Endothelial cell of umbilical vein (primary cell): ENCODE measurements at regions not wholly inside any gene's neighbourhood (a gene's known extent, or its start where the extent isn't known, plus 50 kb on each side); places are given as distances from the start of the nearest gene placed in this dataset.

Source experiments
- POLR2A ChIP-seq: IDR thresholded peaks from 2 replicates; pipeline ENCODE4 v1.6.1; 2012; ENCODE audit warnings: low read depth, mild to moderate bottlenecking, control low read depth, low read length
- TF ChIP-seq, protein P1 (sequence below), 2 donors: IDR thresholded peaks; 1 replicate in 1 of 2; 2 replicates in 1 of 2; pipeline ENCODE4 v1.5.1; 2011; ENCODE audit warnings: low read length in 2 of 2, mild to moderate bottlenecking in 2 of 2, moderate library complexity in 2 of 2, control low read depth in 1 of 2, inconsistent platforms in 1 of 2, low read depth in 1 of 2; ENCODE audit not compliant: insufficient read depth in 1 of 2; ENCODE audit errors: extremely low read depth in 1 of 2

DNA sequence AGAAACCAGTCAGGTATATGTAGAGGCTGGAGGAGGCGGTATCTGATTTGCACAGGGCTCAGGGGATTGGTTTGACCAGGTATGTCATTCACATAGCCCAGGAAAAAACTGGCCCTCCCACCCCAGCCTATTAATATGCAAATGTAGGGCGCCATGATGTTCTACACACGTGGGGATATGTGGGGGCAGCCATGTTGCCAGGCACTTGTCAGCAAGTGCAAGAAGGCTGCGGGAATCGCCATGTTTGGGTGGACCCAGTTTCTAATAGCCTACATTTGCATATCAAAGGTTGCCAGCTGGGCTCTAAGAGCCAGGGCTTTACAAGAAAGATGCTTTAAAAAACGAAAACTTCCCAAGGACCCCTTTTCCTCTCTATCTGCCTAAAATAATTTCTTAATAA, 335.1 kb downstream of the SMARCA1 start:
- TF ChIP-seq, protein P1, sequence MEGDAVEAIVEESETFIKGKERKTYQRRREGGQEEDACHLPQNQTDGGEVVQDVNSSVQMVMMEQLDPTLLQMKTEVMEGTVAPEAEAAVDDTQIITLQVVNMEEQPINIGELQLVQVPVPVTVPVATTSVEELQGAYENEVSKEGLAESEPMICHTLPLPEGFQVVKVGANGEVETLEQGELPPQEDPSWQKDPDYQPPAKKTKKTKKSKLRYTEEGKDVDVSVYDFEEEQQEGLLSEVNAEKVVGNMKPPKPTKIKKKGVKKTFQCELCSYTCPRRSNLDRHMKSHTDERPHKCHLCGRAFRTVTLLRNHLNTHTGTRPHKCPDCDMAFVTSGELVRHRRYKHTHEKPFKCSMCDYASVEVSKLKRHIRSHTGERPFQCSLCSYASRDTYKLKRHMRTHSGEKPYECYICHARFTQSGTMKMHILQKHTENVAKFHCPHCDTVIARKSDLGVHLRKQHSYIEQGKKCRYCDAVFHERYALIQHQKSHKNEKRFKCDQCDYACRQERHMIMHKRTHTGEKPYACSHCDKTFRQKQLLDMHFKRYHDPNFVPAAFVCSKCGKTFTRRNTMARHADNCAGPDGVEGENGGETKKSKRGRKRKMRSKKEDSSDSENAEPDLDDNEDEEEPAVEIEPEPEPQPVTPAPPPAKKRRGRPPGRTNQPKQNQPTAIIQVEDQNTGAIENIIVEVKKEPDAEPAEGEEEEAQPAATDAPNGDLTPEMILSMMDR (IDR thresholded peaks at IDR 0.05; ENCODE audit: extremely low read depth in 1 of 2, insufficient read depth in 1 of 2, low read depth in 1 of 2, low read length in 2 of 2): no peak
- TF ChIP-seq POLR2A: no peak
